ENCODE measurements at regions not wholly inside any gene's neighbourhood (a gene's known extent, or its start where the extent isn't known, plus 50 kb on each side); places are given as distances from the start of the nearest gene placed in this dataset.

DNA sequence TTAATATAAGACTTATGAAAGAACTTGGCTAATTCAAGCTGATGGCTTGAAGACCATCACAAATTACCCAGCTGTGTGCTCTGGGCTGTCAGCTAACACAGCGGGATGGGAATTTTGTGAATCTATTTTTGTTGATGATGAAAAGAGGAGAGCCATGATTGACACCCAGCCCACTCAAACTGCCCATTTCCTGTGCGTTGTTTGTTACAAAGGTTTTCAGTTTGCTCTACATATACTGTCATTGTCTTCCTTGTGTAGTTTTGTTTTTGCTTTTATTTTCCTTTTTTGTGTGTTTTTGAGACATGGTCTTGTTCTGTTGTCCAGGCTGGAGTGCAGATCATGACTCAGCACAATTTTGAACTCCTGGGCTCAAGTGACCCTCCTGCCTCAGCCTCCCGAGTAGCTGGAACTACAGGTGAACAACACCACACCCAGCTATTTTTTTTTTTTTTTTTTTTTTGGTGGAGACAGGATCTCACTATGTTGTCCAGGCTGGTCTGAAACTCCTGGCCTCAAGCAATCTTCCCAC lies 400.3 kb downstream of the ICE1 start:
- H3K9me3 ChIP-seq (ENCODE audit: low read length), result no peaks in the 10 kb centered on the region
- no peak overlapping the region for H3K9ac ChIP-seq (ENCODE audit: low read length)
- H3K4me3 ChIP-seq (ENCODE audit: low read length), result no peak overlapping the region
- H3K27ac ChIP-seq (ENCODE audit: low read length), result no peak overlapping the region
- H3K36me3 ChIP-seq (ENCODE audit: insufficient read depth, low read length), result no peaks in the 10 kb centered on the region
- no peak overlapping the region for H2AFZ ChIP-seq (ENCODE audit: low read depth, low read length)
- H3K9me2 ChIP-seq (ENCODE audit: insufficient read depth, low read length), result no peaks in the 10 kb centered on the region
- no peaks in the 10 kb centered on the region for H4K20me1 ChIP-seq (ENCODE audit: insufficient read depth)
- no peak overlapping the region for H3K4me2 ChIP-seq (ENCODE audit: low read length)
- TF ChIP-seq SMC3 (conservative IDR thresholded peaks at IDR 0.05; ENCODE audit: poor library complexity), result no peak
- TF ChIP-seq, protein P1, sequence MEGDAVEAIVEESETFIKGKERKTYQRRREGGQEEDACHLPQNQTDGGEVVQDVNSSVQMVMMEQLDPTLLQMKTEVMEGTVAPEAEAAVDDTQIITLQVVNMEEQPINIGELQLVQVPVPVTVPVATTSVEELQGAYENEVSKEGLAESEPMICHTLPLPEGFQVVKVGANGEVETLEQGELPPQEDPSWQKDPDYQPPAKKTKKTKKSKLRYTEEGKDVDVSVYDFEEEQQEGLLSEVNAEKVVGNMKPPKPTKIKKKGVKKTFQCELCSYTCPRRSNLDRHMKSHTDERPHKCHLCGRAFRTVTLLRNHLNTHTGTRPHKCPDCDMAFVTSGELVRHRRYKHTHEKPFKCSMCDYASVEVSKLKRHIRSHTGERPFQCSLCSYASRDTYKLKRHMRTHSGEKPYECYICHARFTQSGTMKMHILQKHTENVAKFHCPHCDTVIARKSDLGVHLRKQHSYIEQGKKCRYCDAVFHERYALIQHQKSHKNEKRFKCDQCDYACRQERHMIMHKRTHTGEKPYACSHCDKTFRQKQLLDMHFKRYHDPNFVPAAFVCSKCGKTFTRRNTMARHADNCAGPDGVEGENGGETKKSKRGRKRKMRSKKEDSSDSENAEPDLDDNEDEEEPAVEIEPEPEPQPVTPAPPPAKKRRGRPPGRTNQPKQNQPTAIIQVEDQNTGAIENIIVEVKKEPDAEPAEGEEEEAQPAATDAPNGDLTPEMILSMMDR (IDR thresholded peaks at IDR 0.05; ENCODE audit: poor library complexity, severe bottlenecking), result no peak
- TF ChIP-seq, protein P2, sequence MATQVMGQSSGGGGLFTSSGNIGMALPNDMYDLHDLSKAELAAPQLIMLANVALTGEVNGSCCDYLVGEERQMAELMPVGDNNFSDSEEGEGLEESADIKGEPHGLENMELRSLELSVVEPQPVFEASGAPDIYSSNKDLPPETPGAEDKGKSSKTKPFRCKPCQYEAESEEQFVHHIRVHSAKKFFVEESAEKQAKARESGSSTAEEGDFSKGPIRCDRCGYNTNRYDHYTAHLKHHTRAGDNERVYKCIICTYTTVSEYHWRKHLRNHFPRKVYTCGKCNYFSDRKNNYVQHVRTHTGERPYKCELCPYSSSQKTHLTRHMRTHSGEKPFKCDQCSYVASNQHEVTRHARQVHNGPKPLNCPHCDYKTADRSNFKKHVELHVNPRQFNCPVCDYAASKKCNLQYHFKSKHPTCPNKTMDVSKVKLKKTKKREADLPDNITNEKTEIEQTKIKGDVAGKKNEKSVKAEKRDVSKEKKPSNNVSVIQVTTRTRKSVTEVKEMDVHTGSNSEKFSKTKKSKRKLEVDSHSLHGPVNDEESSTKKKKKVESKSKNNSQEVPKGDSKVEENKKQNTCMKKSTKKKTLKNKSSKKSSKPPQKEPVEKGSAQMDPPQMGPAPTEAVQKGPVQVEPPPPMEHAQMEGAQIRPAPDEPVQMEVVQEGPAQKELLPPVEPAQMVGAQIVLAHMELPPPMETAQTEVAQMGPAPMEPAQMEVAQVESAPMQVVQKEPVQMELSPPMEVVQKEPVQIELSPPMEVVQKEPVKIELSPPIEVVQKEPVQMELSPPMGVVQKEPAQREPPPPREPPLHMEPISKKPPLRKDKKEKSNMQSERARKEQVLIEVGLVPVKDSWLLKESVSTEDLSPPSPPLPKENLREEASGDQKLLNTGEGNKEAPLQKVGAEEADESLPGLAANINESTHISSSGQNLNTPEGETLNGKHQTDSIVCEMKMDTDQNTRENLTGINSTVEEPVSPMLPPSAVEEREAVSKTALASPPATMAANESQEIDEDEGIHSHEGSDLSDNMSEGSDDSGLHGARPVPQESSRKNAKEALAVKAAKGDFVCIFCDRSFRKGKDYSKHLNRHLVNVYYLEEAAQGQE (IDR thresholded peaks at IDR 0.05; ENCODE audit: borderline replicate concordance), result no peak
- no peak for TF ChIP-seq MXI1 (conservative IDR thresholded peaks at IDR 0.05; ENCODE audit: poor library complexity, severe bottlenecking)
- TF ChIP-seq TAF1 (IDR thresholded peaks at IDR 0.05; ENCODE audit: low read depth), result no peak
- no peak for TF ChIP-seq EP300 (conservative IDR thresholded peaks at IDR 0.05; ENCODE audit: poor library complexity, severe bottlenecking)
- TF ChIP-seq RAD21 (conservative IDR thresholded peaks at IDR 0.05), result no peak
- no peak for TF ChIP-seq POLR2AphosphoS5 (IDR thresholded peaks at IDR 0.05)
- no peak for TF ChIP-seq EZH2 (IDR thresholded peaks at IDR 0.05; ENCODE audit: borderline replicate concordance, insufficient read depth, low read length, poor library complexity, severe bottlenecking)
- no peaks in the 10 kb centered on the region for H3F3A ChIP-seq (ENCODE audit: insufficient read depth, low read length, poor library complexity, severe bottlenecking)
- H3K79me2 ChIP-seq (replicated peaks; ENCODE audit: insufficient read depth, low read length), result no peaks in the 10 kb centered on the region
- H3K27me3 ChIP-seq (ENCODE audit: insufficient read depth, low read depth, low read length), result no peaks in the 10 kb centered on the region

- TF ChIP-seq EZH2 (IDR thresholded peaks at IDR 0.05; ENCODE audit: borderline replicate concordance, insufficient read depth, low read length, poor library complexity, severe bottlenecking) (no peak), SMC3 (conservative IDR thresholded peaks at IDR 0.05; ENCODE audit: poor library complexity) (no peak), RAD21 (conservative IDR thresholded peaks at IDR 0.05) (no peak), MXI1 (conservative IDR thresholded peaks at IDR 0.05; ENCODE audit: poor library complexity, severe bottlenecking) (no peak), TAF1 (IDR thresholded peaks at IDR 0.05; ENCODE audit: low read depth) (no peak), EP300 (conservative IDR thresholded peaks at IDR 0.05; ENCODE audit: poor library complexity, severe bottlenecking) (no peak), POLR2AphosphoS5 (IDR thresholded peaks at IDR 0.05) (no peak)
- TF ChIP-seq, protein P1 (IDR thresholded peaks at IDR 0.05; ENCODE audit: poor library complexity, severe bottlenecking), result no peak
- TF ChIP-seq, protein P2 (IDR thresholded peaks at IDR 0.05; ENCODE audit: borderline replicate concordance), result no peak
- no peaks in the 10 kb centered on the region for H4K20me1 ChIP-seq (ENCODE audit: insufficient read depth)
- no peaks in the 10 kb centered on the region for H3K79me2 ChIP-seq (replicated peaks; ENCODE audit: insufficient read depth, low read length)
- H3K27ac ChIP-seq (ENCODE audit: low read length), result no peak overlapping the region
- no peak overlapping the region for H2AFZ ChIP-seq (ENCODE audit: low read depth, low read length)
- no peaks in the 10 kb centered on the region for H3K27me3 ChIP-seq (ENCODE audit: insufficient read depth, low read depth, low read length)
- H3K9me3 ChIP-seq (ENCODE audit: low read length), result no peaks in the 10 kb centered on the region
- H3F3A ChIP-seq (ENCODE audit: insufficient read depth, low read length, poor library complexity, severe bottlenecking), result no peaks in the 10 kb centered on the region
- H3K4me2 ChIP-seq (ENCODE audit: low read length), result no peak overlapping the region
- no peaks in the 10 kb centered on the region for H3K36me3 ChIP-seq (ENCODE audit: insufficient read depth, low read length)
- no peak overlapping the region for H3K9ac ChIP-seq (ENCODE audit: low read length)
- H3K4me3 ChIP-seq (ENCODE audit: low read length), result no peak overlapping the region
- H3K9me2 ChIP-seq (ENCODE audit: insufficient read depth, low read length), result no peaks in the 10 kb centered on the region
These were observed 394.5 kb downstream of the ICE1 start for GRCh38 chr5:5816960-5817359.

Data from neural cell (in vitro differentiated cells).